ENCODE measurements at regions not wholly inside any gene's neighbourhood (a gene's known extent, or its start where the extent isn't known, plus 50 kb on each side); places are given as distances from the start of the nearest gene placed in this dataset.

- no peak for DNase-seq (ENCODE audit: low read depth)
Observed at GRCh38 chr18:76545433-76546087, 50.5 kb upstream of the ZNF516 start.

DNA sequence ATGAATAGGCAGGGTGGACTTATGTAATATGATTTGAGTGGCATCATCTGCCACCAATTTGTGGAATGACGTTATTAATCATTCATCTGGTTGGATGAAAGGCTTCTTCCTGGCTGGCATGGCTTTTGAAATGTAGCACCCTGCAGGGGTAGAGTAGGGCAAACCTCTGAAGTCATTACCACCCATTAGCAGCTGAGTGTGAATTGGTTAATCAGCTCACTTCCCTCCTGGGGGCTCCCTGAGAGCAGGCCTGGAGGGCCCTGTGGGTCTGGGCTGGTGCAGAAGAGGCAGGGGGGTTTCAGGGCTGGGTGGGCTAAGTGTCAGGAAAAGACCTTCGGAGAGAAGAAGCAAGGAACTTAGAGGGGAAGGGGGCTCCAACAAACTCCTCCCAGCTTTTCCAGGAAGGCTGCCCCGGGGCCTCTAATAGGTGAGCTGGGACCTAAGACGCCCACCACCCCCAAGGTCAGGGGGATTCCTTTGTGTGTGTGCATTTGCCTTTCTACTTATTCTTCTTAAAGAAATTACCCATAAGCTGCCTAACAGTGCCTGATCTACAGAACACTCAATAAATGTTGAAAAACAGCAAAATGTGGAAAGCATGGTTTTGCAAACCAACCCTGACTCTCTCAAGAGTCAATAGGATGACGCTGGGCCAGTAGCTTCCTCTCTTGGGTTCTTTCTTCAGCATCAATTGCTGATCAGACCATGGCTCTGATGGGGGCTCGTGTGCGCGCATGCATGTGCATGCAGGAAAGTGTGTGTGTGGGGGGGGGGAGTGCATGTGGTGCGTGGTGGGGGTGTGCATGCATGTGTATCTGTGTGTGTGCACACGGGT is 49.7 kb upstream of the ZNF516 start:
- DNase-seq (ENCODE audit: low read depth), result no peak

Measured in activated T-helper 9 cell treated with anti-CD3 and anti-CD28 coated beads, Interleukin-2, amount 50 U/mL, for 16 hours (primary cell).